ENCODE measurements at regions not wholly inside any gene's neighbourhood (a gene's known extent, or its start where the extent isn't known, plus 50 kb on each side); places are given as distances from the start of the nearest gene placed in this dataset.

DNA sequence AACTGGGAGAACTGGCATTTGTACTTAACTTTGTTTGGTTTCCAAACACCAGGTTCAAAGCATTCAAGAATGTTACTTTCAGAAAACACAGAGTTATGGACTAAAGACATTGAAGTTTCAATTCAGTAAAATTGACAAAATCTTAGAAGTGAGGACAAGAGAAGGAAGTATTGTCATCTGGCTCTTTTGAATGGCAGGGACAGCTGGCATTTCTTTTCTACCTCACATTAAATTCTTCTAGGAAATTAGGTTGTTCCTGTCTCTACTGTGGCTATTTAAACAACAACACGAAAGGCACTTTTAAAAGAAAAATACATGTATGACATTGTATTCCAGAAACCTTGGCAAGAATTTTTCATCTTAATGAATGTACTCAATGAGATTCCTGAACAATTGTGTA is 600.0 kb upstream of the CA10 start:
- Histone ChIP-seq H2AFZ (no peak overlapping the region), H3K9me2 (ENCODE audit: insufficient read depth) (no peaks in the 10 kb centered on the region), H4K20me1 (replicated peaks; ENCODE audit: insufficient read depth) (no peaks in the 10 kb centered on the region), H3K4me1 (ENCODE audit: insufficient read depth) (no peaks in the 10 kb centered on the region), H3K27ac (ENCODE audit: low read depth) (no peak overlapping the region), H3K36me3 (ENCODE audit: insufficient read depth) (no peaks in the 10 kb centered on the region), H3F3A (replicated peaks; ENCODE audit: low read depth) (no peaks in the 10 kb centered on the region), H3K4me3 (no peak overlapping the region), H3K27me3 (ENCODE audit: insufficient read depth) (no peaks in the 10 kb centered on the region), H3K4me2 (no peak overlapping the region), H3K79me2 (replicated peaks; ENCODE audit: insufficient read depth) (no peaks in the 10 kb centered on the region)
- Mint-ChIP-seq H3K36me3 (ENCODE audit: low read depth) (no peaks in the 10 kb centered on the region), H3K27ac (no peak overlapping the region), H3K4me3 (no peak overlapping the region), H3K27me3 (ENCODE audit: insufficient read depth, low read depth, poor library complexity) (no peaks in the 10 kb centered on the region), H3K9me3 (peaks cover 4% of the 10 kb centered on the region; the same call in 1 of the 3 replicates), H3K4me1 (no peaks in the 10 kb centered on the region)
- no peak for TF ChIP-seq STAT1 (IDR thresholded peaks at IDR 0.05; ENCODE audit: unreplicated experiment)
- no peak for ATAC-seq
- no peak for DNase-seq (ENCODE audit: low spot score)

DNA sequence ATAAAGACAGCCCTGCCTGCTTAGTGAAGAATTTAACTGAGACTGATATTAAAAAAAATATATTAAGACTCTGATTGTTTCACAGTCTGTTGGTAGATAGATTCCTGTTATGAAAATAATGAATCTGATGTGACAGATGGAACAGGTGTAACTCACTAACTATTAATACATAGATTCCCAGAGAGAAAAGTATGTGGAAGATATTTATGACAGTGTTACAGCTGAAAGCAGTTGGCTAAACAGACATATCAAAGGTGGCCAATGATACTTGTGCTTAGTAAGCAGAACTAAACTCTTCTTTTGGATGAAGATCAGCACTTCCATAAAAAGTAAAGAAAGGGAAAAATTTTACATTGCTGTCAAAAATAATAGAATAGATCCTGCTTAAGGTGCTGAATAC is 598.2 kb upstream of the CA10 start:
- Histone ChIP-seq H3K27me3 (ENCODE audit: insufficient read depth) (no peaks in the 10 kb centered on the region), H3K4me2 (no peak overlapping the region), H3K4me3 (no peak overlapping the region), H3K27ac (ENCODE audit: low read depth) (no peak overlapping the region), H3F3A (replicated peaks; ENCODE audit: low read depth) (no peaks in the 10 kb centered on the region), H3K79me2 (replicated peaks; ENCODE audit: insufficient read depth) (no peaks in the 10 kb centered on the region), H3K4me1 (ENCODE audit: insufficient read depth) (no peaks in the 10 kb centered on the region), H4K20me1 (replicated peaks; ENCODE audit: insufficient read depth) (no peaks in the 10 kb centered on the region), H3K36me3 (ENCODE audit: insufficient read depth) (no peaks in the 10 kb centered on the region), H3K9me2 (ENCODE audit: insufficient read depth) (no peaks in the 10 kb centered on the region), H2AFZ (no peak overlapping the region)
- no peak overlapping the region for H3K27ac Mint-ChIP-seq
- DNase-seq (ENCODE audit: low spot score) (no peak), ATAC-seq (no peak)
- H3K36me3 Mint-ChIP-seq (ENCODE audit: low read depth) = no peaks in the 10 kb centered on the region
- H3K9me3 Mint-ChIP-seq = peaks cover 9% of the 10 kb centered on the region
- H3K4me3 Mint-ChIP-seq = no peak overlapping the region
- H3K27me3 Mint-ChIP-seq (ENCODE audit: insufficient read depth, low read depth, poor library complexity) = no peaks in the 10 kb centered on the region
- H3K4me1 Mint-ChIP-seq = no peaks in the 10 kb centered on the region
- TF ChIP-seq CREB1 (CRISPR knock-in tag; IDR thresholded peaks at IDR 0.05; ENCODE audit: low read depth) (no peak), EZH2 (IDR thresholded peaks at IDR 0.05; ENCODE audit: low read depth, unreplicated experiment) (no peak), NANOG (IDR thresholded peaks at IDR 0.05; ENCODE audit: borderline replicate concordance) (no peak), ZNF331 (CRISPR knock-in tag; IDR thresholded peaks at IDR 0.05; ENCODE audit: low read depth) (no peak)

DNA sequence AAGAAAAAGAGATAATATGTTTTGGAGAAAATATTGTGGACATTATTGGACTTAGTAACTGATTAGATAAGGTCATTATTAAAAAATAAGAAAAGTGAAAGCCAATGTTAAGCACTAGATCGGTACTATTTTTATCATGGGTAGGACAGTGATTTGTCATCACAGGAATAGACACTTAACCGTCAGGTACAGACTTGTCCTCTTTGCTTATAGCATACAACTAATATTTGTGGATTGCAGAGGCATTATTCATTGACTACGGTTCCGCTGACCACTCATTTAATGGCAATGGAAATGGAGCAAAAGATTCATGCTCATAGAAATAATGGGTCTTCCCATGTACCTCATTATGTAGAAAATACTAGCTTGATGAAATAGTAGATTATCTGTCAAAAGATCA is 596.3 kb upstream of the CA10 start:
- H3K4me1 Mint-ChIP-seq = no peaks in the 10 kb centered on the region
- no peak overlapping the region for H2AFZ ChIP-seq
- no peaks in the 10 kb centered on the region for H4K20me1 ChIP-seq (replicated peaks; ENCODE audit: insufficient read depth)
- no peak overlapping the region for H3K27ac Mint-ChIP-seq
- no peak overlapping the region for H3K27ac ChIP-seq (ENCODE audit: low read depth)
- H3K4me2 ChIP-seq = no peak overlapping the region
- H3K4me3 Mint-ChIP-seq = no peak overlapping the region
- H3K4me1 ChIP-seq (ENCODE audit: insufficient read depth) = no peaks in the 10 kb centered on the region
- H3K79me2 ChIP-seq (replicated peaks; ENCODE audit: insufficient read depth) = no peaks in the 10 kb centered on the region
- H3K27me3 Mint-ChIP-seq (ENCODE audit: insufficient read depth, low read depth, poor library complexity) = no peaks in the 10 kb centered on the region
- no peak overlapping the region for H3K4me3 ChIP-seq
- no peaks in the 10 kb centered on the region for H3K36me3 Mint-ChIP-seq (ENCODE audit: low read depth)
- no peaks in the 10 kb centered on the region for H3K36me3 ChIP-seq (ENCODE audit: insufficient read depth)
- DNase-seq (ENCODE audit: low spot score) = no peak
- H3F3A ChIP-seq (replicated peaks; ENCODE audit: low read depth) = no peaks in the 10 kb centered on the region
- H3K9me2 ChIP-seq (ENCODE audit: insufficient read depth) = no peaks in the 10 kb centered on the region
- peaks cover 21% of the 10 kb centered on the region for H3K9me3 Mint-ChIP-seq
- no peaks in the 10 kb centered on the region for H3K27me3 ChIP-seq (ENCODE audit: insufficient read depth)
- no peak for ATAC-seq
- no peak for TF ChIP-seq NANOG (IDR thresholded peaks at IDR 0.05; ENCODE audit: borderline replicate concordance)
- TF ChIP-seq CREB1 (CRISPR knock-in tag; IDR thresholded peaks at IDR 0.05; ENCODE audit: low read depth) = no peak
- no peak for TF ChIP-seq POLR2AphosphoS5 (IDR thresholded peaks at IDR 0.05; ENCODE audit: low read depth)
- TF ChIP-seq, protein P1, sequence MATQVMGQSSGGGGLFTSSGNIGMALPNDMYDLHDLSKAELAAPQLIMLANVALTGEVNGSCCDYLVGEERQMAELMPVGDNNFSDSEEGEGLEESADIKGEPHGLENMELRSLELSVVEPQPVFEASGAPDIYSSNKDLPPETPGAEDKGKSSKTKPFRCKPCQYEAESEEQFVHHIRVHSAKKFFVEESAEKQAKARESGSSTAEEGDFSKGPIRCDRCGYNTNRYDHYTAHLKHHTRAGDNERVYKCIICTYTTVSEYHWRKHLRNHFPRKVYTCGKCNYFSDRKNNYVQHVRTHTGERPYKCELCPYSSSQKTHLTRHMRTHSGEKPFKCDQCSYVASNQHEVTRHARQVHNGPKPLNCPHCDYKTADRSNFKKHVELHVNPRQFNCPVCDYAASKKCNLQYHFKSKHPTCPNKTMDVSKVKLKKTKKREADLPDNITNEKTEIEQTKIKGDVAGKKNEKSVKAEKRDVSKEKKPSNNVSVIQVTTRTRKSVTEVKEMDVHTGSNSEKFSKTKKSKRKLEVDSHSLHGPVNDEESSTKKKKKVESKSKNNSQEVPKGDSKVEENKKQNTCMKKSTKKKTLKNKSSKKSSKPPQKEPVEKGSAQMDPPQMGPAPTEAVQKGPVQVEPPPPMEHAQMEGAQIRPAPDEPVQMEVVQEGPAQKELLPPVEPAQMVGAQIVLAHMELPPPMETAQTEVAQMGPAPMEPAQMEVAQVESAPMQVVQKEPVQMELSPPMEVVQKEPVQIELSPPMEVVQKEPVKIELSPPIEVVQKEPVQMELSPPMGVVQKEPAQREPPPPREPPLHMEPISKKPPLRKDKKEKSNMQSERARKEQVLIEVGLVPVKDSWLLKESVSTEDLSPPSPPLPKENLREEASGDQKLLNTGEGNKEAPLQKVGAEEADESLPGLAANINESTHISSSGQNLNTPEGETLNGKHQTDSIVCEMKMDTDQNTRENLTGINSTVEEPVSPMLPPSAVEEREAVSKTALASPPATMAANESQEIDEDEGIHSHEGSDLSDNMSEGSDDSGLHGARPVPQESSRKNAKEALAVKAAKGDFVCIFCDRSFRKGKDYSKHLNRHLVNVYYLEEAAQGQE (IDR thresholded peaks at IDR 0.05; ENCODE audit: unreplicated experiment) = no peak
- TF ChIP-seq ZNF114 (CRISPR knock-in tag; IDR thresholded peaks at IDR 0.05) = no peak
- TF ChIP-seq EZH2 (IDR thresholded peaks at IDR 0.05; ENCODE audit: low read depth, unreplicated experiment) = no peak
- TF ChIP-seq EZH2phosphoT487 (IDR thresholded peaks at IDR 0.05; ENCODE audit: unreplicated experiment) = no peak
- TF ChIP-seq JUNB (IDR thresholded peaks at IDR 0.05; ENCODE audit: unreplicated experiment) = no peak
- TF ChIP-seq, protein P2, sequence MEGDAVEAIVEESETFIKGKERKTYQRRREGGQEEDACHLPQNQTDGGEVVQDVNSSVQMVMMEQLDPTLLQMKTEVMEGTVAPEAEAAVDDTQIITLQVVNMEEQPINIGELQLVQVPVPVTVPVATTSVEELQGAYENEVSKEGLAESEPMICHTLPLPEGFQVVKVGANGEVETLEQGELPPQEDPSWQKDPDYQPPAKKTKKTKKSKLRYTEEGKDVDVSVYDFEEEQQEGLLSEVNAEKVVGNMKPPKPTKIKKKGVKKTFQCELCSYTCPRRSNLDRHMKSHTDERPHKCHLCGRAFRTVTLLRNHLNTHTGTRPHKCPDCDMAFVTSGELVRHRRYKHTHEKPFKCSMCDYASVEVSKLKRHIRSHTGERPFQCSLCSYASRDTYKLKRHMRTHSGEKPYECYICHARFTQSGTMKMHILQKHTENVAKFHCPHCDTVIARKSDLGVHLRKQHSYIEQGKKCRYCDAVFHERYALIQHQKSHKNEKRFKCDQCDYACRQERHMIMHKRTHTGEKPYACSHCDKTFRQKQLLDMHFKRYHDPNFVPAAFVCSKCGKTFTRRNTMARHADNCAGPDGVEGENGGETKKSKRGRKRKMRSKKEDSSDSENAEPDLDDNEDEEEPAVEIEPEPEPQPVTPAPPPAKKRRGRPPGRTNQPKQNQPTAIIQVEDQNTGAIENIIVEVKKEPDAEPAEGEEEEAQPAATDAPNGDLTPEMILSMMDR (conservative IDR thresholded peaks at IDR 0.05; ENCODE audit: low read depth in 2 of 2) = no peak
- TF ChIP-seq, protein P3, sequence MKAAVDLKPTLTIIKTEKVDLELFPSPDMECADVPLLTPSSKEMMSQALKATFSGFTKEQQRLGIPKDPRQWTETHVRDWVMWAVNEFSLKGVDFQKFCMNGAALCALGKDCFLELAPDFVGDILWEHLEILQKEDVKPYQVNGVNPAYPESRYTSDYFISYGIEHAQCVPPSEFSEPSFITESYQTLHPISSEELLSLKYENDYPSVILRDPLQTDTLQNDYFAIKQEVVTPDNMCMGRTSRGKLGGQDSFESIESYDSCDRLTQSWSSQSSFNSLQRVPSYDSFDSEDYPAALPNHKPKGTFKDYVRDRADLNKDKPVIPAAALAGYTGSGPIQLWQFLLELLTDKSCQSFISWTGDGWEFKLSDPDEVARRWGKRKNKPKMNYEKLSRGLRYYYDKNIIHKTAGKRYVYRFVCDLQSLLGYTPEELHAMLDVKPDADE (IDR thresholded peaks at IDR 0.05) = no peak
- no peak for TF ChIP-seq STAT1 (IDR thresholded peaks at IDR 0.05; ENCODE audit: unreplicated experiment)
- no peak for TF ChIP-seq ZNF331 (CRISPR knock-in tag; IDR thresholded peaks at IDR 0.05; ENCODE audit: low read depth)

All from GM23338 (cell line).